HG03520 (cell line): ENCODE measurements at regions not wholly inside any gene's neighbourhood (a gene's known extent, or its start where the extent isn't known, plus 50 kb on each side); places are given as distances from the start of the nearest gene placed in this dataset.

ENCODE experiments used
- ATAC-seq: cut with Tn5 transposase; IDR thresholded peaks from one replicate; pipeline ENCODE4 v1.9.1; 2021; ENCODE audit warnings: mild to moderate bottlenecking, moderate library complexity; ENCODE audit not compliant: unreplicated experiment

GRCh38 chr3:152185891-152186630 lies 82.7 kb upstream of the MBNL1 start:
- ATAC-seq, result no peak

GRCh38 chr3:152190636-152191183 lies 78.0 kb upstream of the MBNL1 start:
- no peak for ATAC-seq

- ATAC-seq, result no peak
Observed at GRCh38 chr3:152192050-152192449, 76.7 kb upstream of the MBNL1 start.

- ATAC-seq, result peak; percentile 1
Observed at GRCh38 chr3:152192936-152193672, 75.6 kb upstream of the MBNL1 start.

- ATAC-seq, result peak; percentile 44
Observed at GRCh38 chr3:152193673-152194267, 75.0 kb upstream of the MBNL1 start.

- ATAC-seq, result no peak
Observed at GRCh38 chr3:152195206-152195605, 73.5 kb upstream of the MBNL1 start.

- no peak for ATAC-seq
Observed at GRCh38 chr3:152196782-152197181, 71.9 kb upstream of the MBNL1 start.

- ATAC-seq, result no peak
Observed at GRCh38 chr3:152197451-152197850, 71.3 kb upstream of the MBNL1 start.

- ATAC-seq, result no peak
Observed at GRCh38 chr3:152197937-152198336, 70.8 kb upstream of the MBNL1 start.

- no peak for ATAC-seq
Observed at GRCh38 chr3:152198665-152199064, 70.1 kb upstream of the MBNL1 start.

GRCh38 chr3:152199102-152199840 lies 69.5 kb upstream of the MBNL1 start:
- ATAC-seq, result no peak

- ATAC-seq, result no peak
Observed at GRCh38 chr3:152200476-152201420, 68.0 kb upstream of the MBNL1 start.

- ATAC-seq, result peak; percentile 32
Observed at GRCh38 chr3:152202976-152203626, 65.6 kb upstream of the MBNL1 start.

GRCh38 chr3:152203652-152204051 lies 65.1 kb upstream of the MBNL1 start:
- no peak for ATAC-seq

GRCh38 chr3:152204218-152204617 lies 64.5 kb upstream of the MBNL1 start:
- ATAC-seq, result no peak

- ATAC-seq, result peak; percentile 35
Observed at GRCh38 chr3:152205097-152205593, 63.6 kb upstream of the MBNL1 start.

GRCh38 chr3:152206243-152206760 lies 62.4 kb upstream of the MBNL1 start:
- ATAC-seq, result no peak

GRCh38 chr3:152208439-152208838 lies 60.3 kb upstream of the MBNL1 start:
- ATAC-seq, result no peak

- no peak for ATAC-seq
Observed at GRCh38 chr3:152209060-152209459, 59.7 kb upstream of the MBNL1 start.
